ENCODE measurements at regions not wholly inside any gene's neighbourhood (a gene's known extent, or its start where the extent isn't known, plus 50 kb on each side); places are given as distances from the start of the nearest gene placed in this dataset.

- no peak overlapping the region for H3K4me3 ChIP-seq (ENCODE audit: low read depth, low read length)
- TF ChIP-seq, protein P1, sequence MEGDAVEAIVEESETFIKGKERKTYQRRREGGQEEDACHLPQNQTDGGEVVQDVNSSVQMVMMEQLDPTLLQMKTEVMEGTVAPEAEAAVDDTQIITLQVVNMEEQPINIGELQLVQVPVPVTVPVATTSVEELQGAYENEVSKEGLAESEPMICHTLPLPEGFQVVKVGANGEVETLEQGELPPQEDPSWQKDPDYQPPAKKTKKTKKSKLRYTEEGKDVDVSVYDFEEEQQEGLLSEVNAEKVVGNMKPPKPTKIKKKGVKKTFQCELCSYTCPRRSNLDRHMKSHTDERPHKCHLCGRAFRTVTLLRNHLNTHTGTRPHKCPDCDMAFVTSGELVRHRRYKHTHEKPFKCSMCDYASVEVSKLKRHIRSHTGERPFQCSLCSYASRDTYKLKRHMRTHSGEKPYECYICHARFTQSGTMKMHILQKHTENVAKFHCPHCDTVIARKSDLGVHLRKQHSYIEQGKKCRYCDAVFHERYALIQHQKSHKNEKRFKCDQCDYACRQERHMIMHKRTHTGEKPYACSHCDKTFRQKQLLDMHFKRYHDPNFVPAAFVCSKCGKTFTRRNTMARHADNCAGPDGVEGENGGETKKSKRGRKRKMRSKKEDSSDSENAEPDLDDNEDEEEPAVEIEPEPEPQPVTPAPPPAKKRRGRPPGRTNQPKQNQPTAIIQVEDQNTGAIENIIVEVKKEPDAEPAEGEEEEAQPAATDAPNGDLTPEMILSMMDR (conservative IDR thresholded peaks at IDR 0.05; ENCODE audit: low read depth, low read length) = no peak
- no peak for DNase-seq (ENCODE audit: low read depth)
Observed at GRCh38 chr5:155128786-155129512, 115.4 kb downstream of the KIF4B start.

DNA sequence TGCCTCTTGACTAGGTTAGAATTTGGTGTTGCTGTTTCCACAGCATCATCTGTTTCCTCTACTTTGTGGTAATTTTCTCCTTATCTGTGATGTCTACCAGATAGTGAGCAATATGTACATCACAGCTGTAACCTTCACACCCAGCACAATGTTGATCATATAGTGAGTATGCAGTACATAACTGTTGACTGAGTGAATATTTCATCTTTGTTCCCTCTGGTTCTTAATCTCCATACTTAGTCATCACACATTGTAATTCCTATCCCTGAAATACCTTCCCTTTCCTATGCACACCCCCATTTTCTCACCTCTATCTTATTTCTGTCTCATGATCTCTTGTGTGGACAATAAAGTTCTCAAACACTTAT, 115.9 kb downstream of the KIF4B start:
- no peak overlapping the region for H3K4me3 ChIP-seq (ENCODE audit: low read depth, low read length)
- no peak for DNase-seq (ENCODE audit: low read depth)
- TF ChIP-seq, protein P1 (conservative IDR thresholded peaks at IDR 0.05; ENCODE audit: low read depth, low read length) = no peak

- no peak for DNase-seq (ENCODE audit: low read depth)
- TF ChIP-seq, protein P1 (conservative IDR thresholded peaks at IDR 0.05; ENCODE audit: low read depth, low read length) = no peak
- no peak overlapping the region for H3K4me3 ChIP-seq (ENCODE audit: low read depth, low read length)
Observed at GRCh38 chr5:155134130-155134529, 120.6 kb downstream of the KIF4B start.

DNA sequence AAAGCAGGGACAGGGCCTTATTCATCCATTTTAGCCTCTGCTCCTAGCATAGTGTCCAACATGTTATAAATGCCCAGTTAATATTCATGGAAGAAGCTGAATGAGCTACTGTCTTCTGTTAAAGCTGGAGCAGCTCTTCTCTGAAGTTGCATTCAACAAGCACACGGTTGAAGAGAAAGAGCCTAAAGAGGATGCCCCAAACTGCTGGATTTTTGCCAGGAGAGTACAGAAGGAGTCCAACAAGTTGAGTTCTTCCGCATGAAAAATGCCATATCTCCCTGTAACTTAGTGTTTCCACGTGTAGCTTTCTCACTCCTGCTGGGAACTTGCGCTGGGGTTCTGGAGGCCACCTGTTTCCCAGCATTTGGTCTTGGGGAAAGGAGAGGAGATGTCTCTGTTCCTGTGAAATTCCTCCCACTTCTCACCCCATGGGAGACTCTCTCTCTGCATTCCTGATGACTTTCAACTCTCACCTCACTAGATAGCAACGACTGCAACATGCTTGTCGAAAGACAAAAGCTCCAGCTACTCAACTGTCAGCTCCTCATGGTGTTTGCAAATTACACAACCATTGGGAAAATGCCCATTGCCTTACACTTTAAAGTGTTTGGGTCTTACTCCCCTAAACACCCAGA, 122.8 kb downstream of the KIF4B start:
- no peak overlapping the region for H3K4me3 ChIP-seq (ENCODE audit: low read depth, low read length)
- TF ChIP-seq, protein P1 (conservative IDR thresholded peaks at IDR 0.05; ENCODE audit: low read depth, low read length) = no peak
- DNase-seq (ENCODE audit: low read depth) = no peak

DNA sequence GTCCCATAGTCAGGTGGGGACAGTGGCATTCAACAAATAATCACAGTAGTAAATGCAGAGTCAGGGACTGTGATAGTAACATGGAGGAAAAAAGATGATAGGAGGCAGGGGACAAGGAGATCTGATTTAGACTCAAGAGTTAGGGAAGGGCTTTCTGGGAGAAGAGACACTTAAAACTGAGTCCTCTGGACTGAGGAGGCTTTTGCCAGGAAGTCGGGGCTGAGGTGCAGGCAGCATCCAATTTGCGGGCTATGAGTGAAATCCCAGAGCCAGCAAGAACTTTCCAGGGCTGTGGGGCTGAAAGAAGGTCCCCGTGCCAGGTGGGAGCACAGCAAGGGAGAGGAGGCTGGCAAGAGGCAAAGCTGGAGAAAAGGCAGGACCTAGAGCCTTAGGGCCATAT, 124.1 kb downstream of the KIF4B start:
- TF ChIP-seq, protein P1 (conservative IDR thresholded peaks at IDR 0.05; ENCODE audit: low read depth, low read length) = no peak
- H3K4me3 ChIP-seq (ENCODE audit: low read depth, low read length) = no peak overlapping the region
- no peak for DNase-seq (ENCODE audit: low read depth)

DNA sequence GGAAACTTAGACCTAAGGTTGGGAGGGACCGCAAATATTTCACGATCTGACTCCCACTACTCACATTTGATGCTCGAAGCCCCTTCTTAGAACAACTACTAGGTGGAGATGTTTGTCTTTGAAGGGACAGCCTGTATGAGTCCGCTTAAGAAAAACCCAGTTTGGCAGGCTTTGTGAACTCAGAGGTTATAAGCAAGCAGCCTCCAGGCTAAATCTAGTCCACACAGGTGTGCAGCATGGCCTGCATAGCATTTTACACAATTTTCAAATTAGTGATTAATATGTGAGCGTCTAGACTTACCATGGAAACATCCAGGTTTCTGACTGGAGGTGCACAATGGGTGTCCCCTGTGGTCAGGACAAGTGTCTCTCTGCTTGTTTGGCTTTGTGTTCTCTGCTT, 127.1 kb downstream of the KIF4B start:
- DNase-seq (ENCODE audit: low read depth) = no peak
- no peak overlapping the region for H3K4me3 ChIP-seq (ENCODE audit: low read depth, low read length)
- TF ChIP-seq, protein P1 (conservative IDR thresholded peaks at IDR 0.05; ENCODE audit: low read depth, low read length) = no peak

DNA sequence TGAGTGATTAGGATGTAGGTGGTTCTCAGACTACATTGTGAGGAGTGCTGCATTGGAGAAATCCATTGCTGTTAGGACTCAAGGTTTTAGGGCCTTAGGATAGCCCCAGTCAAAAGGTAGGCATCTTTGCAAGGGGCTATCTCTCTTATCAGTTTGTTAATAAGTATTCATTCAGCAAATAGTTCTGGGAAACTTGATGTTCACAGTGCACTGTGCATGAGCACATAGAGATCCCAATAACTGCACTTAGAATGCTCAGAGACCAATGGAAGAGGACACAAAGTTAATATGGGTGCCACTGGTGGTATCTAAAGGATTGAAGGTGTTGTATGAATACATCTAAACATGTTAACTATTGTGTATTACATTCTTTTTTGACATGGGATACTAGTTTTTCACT, 131.4 kb downstream of the KIF4B start:
- DNase-seq (ENCODE audit: low read depth) = no peak
- H3K4me3 ChIP-seq (ENCODE audit: low read depth, low read length) = no peak overlapping the region
- TF ChIP-seq, protein P1 (conservative IDR thresholded peaks at IDR 0.05; ENCODE audit: low read depth, low read length) = no peak
